ENCODE measurements at regions not wholly inside any gene's neighbourhood (a gene's known extent, or its start where the extent isn't known, plus 50 kb on each side); places are given as distances from the start of the nearest gene placed in this dataset.

DNA sequence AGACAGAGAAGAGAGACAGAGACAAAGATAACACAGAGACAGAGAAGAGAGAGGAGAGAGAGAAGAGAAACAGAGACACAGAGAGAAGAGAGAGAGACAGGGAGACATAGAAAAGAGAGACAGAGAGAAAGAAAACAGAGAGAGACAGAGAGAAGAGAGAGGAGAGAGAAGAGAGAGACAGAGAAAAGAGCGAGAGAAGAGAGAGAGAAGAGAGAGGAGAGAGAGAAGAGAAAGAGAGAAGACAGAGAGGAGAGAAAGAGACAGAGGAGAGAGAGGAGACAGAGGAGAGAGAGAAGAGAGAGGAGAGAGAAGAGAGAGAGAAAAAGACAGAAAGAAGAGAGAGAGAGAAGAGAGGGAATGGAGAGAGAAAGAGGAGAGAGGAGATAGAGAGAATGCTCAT, 601.1 kb upstream of the PRKX start:
- no peaks in the 10 kb centered on the region for H3K36me3 ChIP-seq (ENCODE audit: control insufficient read depth in 2 of 2, insufficient read depth in 2 of 2, low read length in 1 of 2)
- H3K27me3 ChIP-seq (replicated peaks in 1 of 2; ENCODE audit: control insufficient read depth in 2 of 2, insufficient read depth in 2 of 2, low read length in 1 of 2): no peaks in the 10 kb centered on the region
- DNase-seq (ENCODE audit: low read depth, low spot score) (no peak), ATAC-seq (no peak), FAIRE-seq (no peak)
- H3K4me1 ChIP-seq (ENCODE audit: control insufficient read depth, insufficient read depth, low read length): no peaks in the 10 kb centered on the region
- BruUV-seq (replicated peaks): no TSS peak
- no peaks in the 10 kb centered on the region; the same call in 2 of the 3 replicates for H3K9me3 ChIP-seq (replicated peaks; ENCODE audit: control insufficient read depth, insufficient read depth, low read length)
- no peak overlapping the region for H3K4me3 ChIP-seq
- H3K4me2 ChIP-seq (ENCODE audit: control insufficient read depth, insufficient read depth): no peak overlapping the region
- RAD21 ChIA-PET (ENCODE audit: unreplicated experiment): no interaction called here
- 0% methylated on average over 1 of the region's 1 CpG for WGBS (ENCODE audit: insufficient coverage, insufficient replicate concordance, low lambda C conversion rate, missing lambda C conversion rate)
- CTCF ChIA-PET: no interaction called here
- H3K27ac ChIP-seq (ENCODE audit: control insufficient read depth, insufficient read depth): no peak overlapping the region
- TF ChIP-seq POLR2A (IDR thresholded peaks at IDR 0.05; ENCODE audit: low read depth, low read length) (no peak), EZH2 (IDR thresholded peaks at IDR 0.05; ENCODE audit: borderline replicate concordance, control insufficient read depth, low read depth, low read length) (no peak), SPI1 (IDR thresholded peaks at IDR 0.05; ENCODE audit: borderline replicate concordance, insufficient read depth, low read depth, low read length) (no peak), IKZF1 (conservative IDR thresholded peaks at IDR 0.05) (no peak), BHLHE40 (IDR thresholded peaks at IDR 0.05; ENCODE audit: borderline replicate concordance in 1 of 2, low read depth in 2 of 2, low read length in 1 of 2) (no peak)
- in situ Hi-C loops (cut with MboI): no loop called here
- no peaks in the 10 kb centered on the region for H4K20me1 ChIP-seq (ENCODE audit: control insufficient read depth, insufficient read depth)
- intact Hi-C loops (cut with micrococcal nuclease; ENCODE audit: unreplicated experiment): no loop called here
- H3K9ac ChIP-seq (ENCODE audit: control insufficient read depth, insufficient read depth, low read length): no peak overlapping the region
- no peak overlapping the region for H2AFZ ChIP-seq (ENCODE audit: control insufficient read depth, low read depth, low read length)
- SMC1A ChIA-PET (ENCODE audit: uncharacterized antibody, unreplicated experiment): no interaction called here
- POLR2A ChIA-PET: no interaction called here
- H3K79me2 ChIP-seq (ENCODE audit: control insufficient read depth, insufficient read depth, low read length): no peaks in the 10 kb centered on the region

DNA sequence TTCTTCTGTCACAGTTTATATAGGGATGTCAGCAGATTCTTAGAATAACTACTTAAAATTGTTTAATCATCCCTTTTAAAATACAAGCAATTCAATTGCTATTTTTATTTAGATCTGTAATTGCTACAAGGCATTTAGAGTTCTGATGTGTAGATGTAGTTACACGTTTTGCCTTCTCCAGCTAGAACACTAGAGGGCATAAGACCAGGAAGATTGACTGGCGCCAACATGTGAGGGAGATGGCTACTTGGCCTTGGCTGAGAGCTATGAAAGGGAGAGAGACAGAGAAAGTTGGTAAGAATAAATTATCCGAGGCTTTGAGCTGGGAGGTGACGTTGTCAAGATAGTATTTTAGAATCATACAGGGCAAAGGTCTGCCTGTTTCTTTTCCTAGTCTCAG, 563.7 kb upstream of the PRKX start:
- CTCF ChIA-PET: no interaction called here
- FAIRE-seq (no peak), DNase-seq (ENCODE audit: low read depth, low spot score) (no peak), ATAC-seq (no peak)
- no TSS peak for BruUV-seq (replicated peaks)
- TF ChIP-seq, protein P1, sequence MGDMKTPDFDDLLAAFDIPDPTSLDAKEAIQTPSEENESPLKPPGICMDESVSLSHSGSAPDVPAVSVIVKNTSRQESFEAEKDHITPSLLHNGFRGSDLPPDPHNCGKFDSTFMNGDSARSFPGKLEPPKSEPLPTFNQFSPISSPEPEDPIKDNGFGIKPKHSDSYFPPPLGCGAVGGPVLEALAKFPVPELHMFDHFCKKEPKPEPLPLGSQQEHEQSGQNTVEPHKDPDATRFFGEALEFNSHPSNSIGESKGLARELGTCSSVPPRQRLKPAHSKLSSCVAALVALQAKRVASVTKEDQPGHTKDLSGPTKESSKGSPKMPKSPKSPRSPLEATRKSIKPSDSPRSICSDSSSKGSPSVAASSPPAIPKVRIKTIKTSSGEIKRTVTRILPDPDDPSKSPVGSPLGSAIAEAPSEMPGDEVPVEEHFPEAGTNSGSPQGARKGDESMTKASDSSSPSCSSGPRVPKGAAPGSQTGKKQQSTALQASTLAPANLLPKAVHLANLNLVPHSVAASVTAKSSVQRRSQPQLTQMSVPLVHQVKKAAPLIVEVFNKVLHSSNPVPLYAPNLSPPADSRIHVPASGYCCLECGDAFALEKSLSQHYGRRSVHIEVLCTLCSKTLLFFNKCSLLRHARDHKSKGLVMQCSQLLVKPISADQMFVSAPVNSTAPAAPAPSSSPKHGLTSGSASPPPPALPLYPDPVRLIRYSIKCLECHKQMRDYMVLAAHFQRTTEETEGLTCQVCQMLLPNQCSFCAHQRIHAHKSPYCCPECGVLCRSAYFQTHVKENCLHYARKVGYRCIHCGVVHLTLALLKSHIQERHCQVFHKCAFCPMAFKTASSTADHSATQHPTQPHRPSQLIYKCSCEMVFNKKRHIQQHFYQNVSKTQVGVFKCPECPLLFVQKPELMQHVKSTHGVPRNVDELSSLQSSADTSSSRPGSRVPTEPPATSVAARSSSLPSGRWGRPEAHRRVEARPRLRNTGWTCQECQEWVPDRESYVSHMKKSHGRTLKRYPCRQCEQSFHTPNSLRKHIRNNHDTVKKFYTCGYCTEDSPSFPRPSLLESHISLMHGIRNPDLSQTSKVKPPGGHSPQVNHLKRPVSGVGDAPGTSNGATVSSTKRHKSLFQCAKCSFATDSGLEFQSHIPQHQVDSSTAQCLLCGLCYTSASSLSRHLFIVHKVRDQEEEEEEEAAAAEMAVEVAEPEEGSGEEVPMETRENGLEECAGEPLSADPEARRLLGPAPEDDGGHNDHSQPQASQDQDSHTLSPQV (IDR thresholded peaks at IDR 0.05): no peak
- TF ChIP-seq, protein P2, sequence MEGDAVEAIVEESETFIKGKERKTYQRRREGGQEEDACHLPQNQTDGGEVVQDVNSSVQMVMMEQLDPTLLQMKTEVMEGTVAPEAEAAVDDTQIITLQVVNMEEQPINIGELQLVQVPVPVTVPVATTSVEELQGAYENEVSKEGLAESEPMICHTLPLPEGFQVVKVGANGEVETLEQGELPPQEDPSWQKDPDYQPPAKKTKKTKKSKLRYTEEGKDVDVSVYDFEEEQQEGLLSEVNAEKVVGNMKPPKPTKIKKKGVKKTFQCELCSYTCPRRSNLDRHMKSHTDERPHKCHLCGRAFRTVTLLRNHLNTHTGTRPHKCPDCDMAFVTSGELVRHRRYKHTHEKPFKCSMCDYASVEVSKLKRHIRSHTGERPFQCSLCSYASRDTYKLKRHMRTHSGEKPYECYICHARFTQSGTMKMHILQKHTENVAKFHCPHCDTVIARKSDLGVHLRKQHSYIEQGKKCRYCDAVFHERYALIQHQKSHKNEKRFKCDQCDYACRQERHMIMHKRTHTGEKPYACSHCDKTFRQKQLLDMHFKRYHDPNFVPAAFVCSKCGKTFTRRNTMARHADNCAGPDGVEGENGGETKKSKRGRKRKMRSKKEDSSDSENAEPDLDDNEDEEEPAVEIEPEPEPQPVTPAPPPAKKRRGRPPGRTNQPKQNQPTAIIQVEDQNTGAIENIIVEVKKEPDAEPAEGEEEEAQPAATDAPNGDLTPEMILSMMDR (IDR thresholded peaks at IDR 0.05 in 2 of 3, conservative IDR thresholded peaks at IDR 0.05 in 1 of 3; ENCODE audit: control insufficient read depth in 2 of 3, extremely low read depth in 1 of 3, insufficient read depth in 1 of 3, low read depth in 3 of 3, low read length in 3 of 3): 0 out of 6 replicates have a peak, but pooled peaks of 1 of the 3 experiments have one; percentile 5
- Histone ChIP-seq H3K9me3 (replicated peaks; ENCODE audit: control insufficient read depth, insufficient read depth, low read length) (no peaks in the 10 kb centered on the region), H3K27me3 (replicated peaks in 1 of 2; ENCODE audit: control insufficient read depth in 2 of 2, insufficient read depth in 2 of 2, low read length in 1 of 2) (no peaks in the 10 kb centered on the region), H3K4me3 (no peak overlapping the region), H3K36me3 (ENCODE audit: control insufficient read depth in 2 of 2, insufficient read depth in 2 of 2, low read length in 1 of 2) (no peaks in the 10 kb centered on the region), H3K9ac (ENCODE audit: control insufficient read depth, insufficient read depth, low read length) (no peak overlapping the region), H3K79me2 (ENCODE audit: control insufficient read depth, insufficient read depth, low read length) (no peaks in the 10 kb centered on the region), H3K4me2 (ENCODE audit: control insufficient read depth, insufficient read depth) (no peak overlapping the region), H3K4me1 (ENCODE audit: control insufficient read depth, insufficient read depth, low read length) (no peaks in the 10 kb centered on the region), H2AFZ (ENCODE audit: control insufficient read depth, low read depth, low read length) (no peak overlapping the region), H3K27ac (ENCODE audit: control insufficient read depth, insufficient read depth) (no peak overlapping the region), H4K20me1 (ENCODE audit: control insufficient read depth, insufficient read depth) (no peaks in the 10 kb centered on the region)
- intact Hi-C loops (cut with micrococcal nuclease; ENCODE audit: unreplicated experiment) (no loop called here), in situ Hi-C loops (cut with MboI) (no loop called here)
- RAD21 ChIA-PET (ENCODE audit: unreplicated experiment): no interaction called here
- WGBS (ENCODE audit: insufficient coverage, insufficient replicate concordance, low lambda C conversion rate, missing lambda C conversion rate): 20% methylated on average over 4 of the region's 4 CpGs
- POLR2A ChIA-PET: no interaction called here
- SMC1A ChIA-PET (ENCODE audit: uncharacterized antibody, unreplicated experiment): no interaction called here

Data from GM12878 (cell line).